ENCODE measurements at regions not wholly inside any gene's neighbourhood (a gene's known extent, or its start where the extent isn't known, plus 50 kb on each side); places are given as distances from the start of the nearest gene placed in this dataset.

- TF ChIP-seq CTCF (IDR thresholded peaks at IDR 0.05; ENCODE audit: low read depth, low read length, poor library complexity, severe bottlenecking): no peak
- no peak for TF ChIP-seq EZH2phosphoT487 (IDR thresholded peaks at IDR 0.05; ENCODE audit: borderline replicate concordance, low read length)
- no peaks in the 10 kb centered on the region for H3K79me2 ChIP-seq (ENCODE audit: control insufficient read depth, low read length)
- no peaks in the 10 kb centered on the region for H4K20me1 ChIP-seq (ENCODE audit: control insufficient read depth, insufficient read depth, low read depth, low read length)
- no peak overlapping the region for H3K27ac ChIP-seq (ENCODE audit: low read depth, low read length)
- H3K36me3 ChIP-seq (ENCODE audit: control insufficient read depth, low read length): no peaks in the 10 kb centered on the region
- no peaks in the 10 kb centered on the region for H3K9me3 ChIP-seq (ENCODE audit: control insufficient read depth, insufficient read depth, low read length)
- H3K4me1 ChIP-seq (ENCODE audit: control insufficient read depth, low read length): no peaks in the 10 kb centered on the region
- no peaks in the 10 kb centered on the region for H3K9me2 ChIP-seq (replicated peaks; ENCODE audit: control insufficient read depth, low read length)
- no peak overlapping the region for H3K4me3 ChIP-seq (ENCODE audit: low read length)
- H3K27me3 ChIP-seq (ENCODE audit: control insufficient read depth, low read length): no peaks in the 10 kb centered on the region
- no peaks in the 10 kb centered on the region for H3F3A ChIP-seq (ENCODE audit: control insufficient read depth, insufficient read depth)
- no peak overlapping the region for H3K4me2 ChIP-seq (ENCODE audit: low read length)
Observed at GRCh38 chrX:95885074-95885473, 799.6 kb upstream of the DIAPH2 start.

GRCh38 chrX:95889279-95889678, 795.4 kb upstream of the DIAPH2 start:
- Histone ChIP-seq H3K36me3 (ENCODE audit: control insufficient read depth, low read length) (no peaks in the 10 kb centered on the region), H4K20me1 (ENCODE audit: control insufficient read depth, insufficient read depth, low read depth, low read length) (no peaks in the 10 kb centered on the region), H3K4me2 (ENCODE audit: low read length) (no peak overlapping the region), H3K27ac (ENCODE audit: low read depth, low read length) (no peak overlapping the region), H3K9me3 (ENCODE audit: control insufficient read depth, insufficient read depth, low read length) (no peaks in the 10 kb centered on the region), H3K4me1 (ENCODE audit: control insufficient read depth, low read length) (no peaks in the 10 kb centered on the region), H3K4me3 (ENCODE audit: low read length) (no peak overlapping the region), H3K9me2 (replicated peaks; ENCODE audit: control insufficient read depth, low read length) (no peaks in the 10 kb centered on the region), H3K79me2 (ENCODE audit: control insufficient read depth, low read length) (no peaks in the 10 kb centered on the region), H3F3A (ENCODE audit: control insufficient read depth, insufficient read depth) (no peaks in the 10 kb centered on the region), H3K27me3 (ENCODE audit: control insufficient read depth, low read length) (no peaks in the 10 kb centered on the region)
- TF ChIP-seq CTCF (IDR thresholded peaks at IDR 0.05; ENCODE audit: low read depth, low read length, poor library complexity, severe bottlenecking) (no peak), EZH2phosphoT487 (IDR thresholded peaks at IDR 0.05; ENCODE audit: borderline replicate concordance, low read length) (no peak)

DNA sequence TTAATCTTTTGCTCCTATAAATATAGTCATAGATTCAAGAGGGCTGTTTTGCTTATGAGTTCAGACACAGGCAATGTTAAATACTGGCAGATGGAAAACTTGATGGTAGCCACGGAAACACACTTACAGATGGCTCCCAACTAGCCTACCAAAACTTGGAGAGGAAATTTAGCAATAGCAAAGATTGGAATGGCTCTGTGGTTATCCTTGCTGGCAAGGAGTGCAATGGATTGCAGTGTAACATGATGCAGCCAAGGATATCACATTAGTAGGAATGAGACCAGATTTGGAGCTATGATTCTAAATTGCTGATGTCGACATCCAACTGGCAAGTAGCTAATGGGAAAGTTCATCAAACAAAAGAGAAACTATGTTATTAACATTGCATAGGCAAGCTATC, 791.0 kb upstream of the DIAPH2 start:
- Histone ChIP-seq H3K4me1 (ENCODE audit: control insufficient read depth, low read length) (no peaks in the 10 kb centered on the region), H3F3A (ENCODE audit: control insufficient read depth, insufficient read depth) (no peaks in the 10 kb centered on the region), H3K79me2 (ENCODE audit: control insufficient read depth, low read length) (no peaks in the 10 kb centered on the region), H4K20me1 (ENCODE audit: control insufficient read depth, insufficient read depth, low read depth, low read length) (no peaks in the 10 kb centered on the region), H3K27me3 (ENCODE audit: control insufficient read depth, low read length) (no peaks in the 10 kb centered on the region), H3K4me3 (ENCODE audit: low read length) (no peak overlapping the region), H3K9me3 (ENCODE audit: control insufficient read depth, insufficient read depth, low read length) (no peaks in the 10 kb centered on the region), H3K4me2 (ENCODE audit: low read length) (no peak overlapping the region), H3K36me3 (ENCODE audit: control insufficient read depth, low read length) (no peaks in the 10 kb centered on the region), H3K27ac (ENCODE audit: low read depth, low read length) (no peak overlapping the region), H3K9me2 (replicated peaks; ENCODE audit: control insufficient read depth, low read length) (no peaks in the 10 kb centered on the region)
- no peak for TF ChIP-seq CTCF (IDR thresholded peaks at IDR 0.05; ENCODE audit: low read depth, low read length, poor library complexity, severe bottlenecking)
- TF ChIP-seq EZH2phosphoT487 (IDR thresholded peaks at IDR 0.05; ENCODE audit: borderline replicate concordance, low read length): no peak

GRCh38 chrX:95903490-95903889, 781.2 kb upstream of the DIAPH2 start:
- Histone ChIP-seq H4K20me1 (ENCODE audit: control insufficient read depth, insufficient read depth, low read depth, low read length) (no peaks in the 10 kb centered on the region), H3K36me3 (ENCODE audit: control insufficient read depth, low read length) (no peaks in the 10 kb centered on the region), H3K79me2 (ENCODE audit: control insufficient read depth, low read length) (no peaks in the 10 kb centered on the region), H3K27ac (ENCODE audit: low read depth, low read length) (no peak overlapping the region), H3F3A (ENCODE audit: control insufficient read depth, insufficient read depth) (no peaks in the 10 kb centered on the region), H3K4me2 (ENCODE audit: low read length) (no peak overlapping the region), H3K4me1 (ENCODE audit: control insufficient read depth, low read length) (no peaks in the 10 kb centered on the region), H3K27me3 (ENCODE audit: control insufficient read depth, low read length) (no peaks in the 10 kb centered on the region), H3K4me3 (ENCODE audit: low read length) (no peak overlapping the region), H3K9me3 (ENCODE audit: control insufficient read depth, insufficient read depth, low read length) (no peaks in the 10 kb centered on the region), H3K9me2 (replicated peaks; ENCODE audit: control insufficient read depth, low read length) (no peaks in the 10 kb centered on the region)
- TF ChIP-seq CTCF (IDR thresholded peaks at IDR 0.05; ENCODE audit: low read depth, low read length, poor library complexity, severe bottlenecking) (no peak), EZH2phosphoT487 (IDR thresholded peaks at IDR 0.05; ENCODE audit: borderline replicate concordance, low read length) (no peak)

All from DOHH2 (cell line).